Activated CD8-positive, alpha-beta memory T cell treated with anti-CD3 and anti-CD28 coated beads, Interleukin-2, amount 50 U/mL, for 1 hour (primary cell): ENCODE measurements at regions not wholly inside any gene's neighbourhood (a gene's known extent, or its start where the extent isn't known, plus 50 kb on each side); places are given as distances from the start of the nearest gene placed in this dataset.

Experiments
- DNase-seq: peaks from one replicate; pipeline ENCODE4 v3.0.0-alpha.2; 2020; ENCODE audit errors: extremely low read depth

DNA sequence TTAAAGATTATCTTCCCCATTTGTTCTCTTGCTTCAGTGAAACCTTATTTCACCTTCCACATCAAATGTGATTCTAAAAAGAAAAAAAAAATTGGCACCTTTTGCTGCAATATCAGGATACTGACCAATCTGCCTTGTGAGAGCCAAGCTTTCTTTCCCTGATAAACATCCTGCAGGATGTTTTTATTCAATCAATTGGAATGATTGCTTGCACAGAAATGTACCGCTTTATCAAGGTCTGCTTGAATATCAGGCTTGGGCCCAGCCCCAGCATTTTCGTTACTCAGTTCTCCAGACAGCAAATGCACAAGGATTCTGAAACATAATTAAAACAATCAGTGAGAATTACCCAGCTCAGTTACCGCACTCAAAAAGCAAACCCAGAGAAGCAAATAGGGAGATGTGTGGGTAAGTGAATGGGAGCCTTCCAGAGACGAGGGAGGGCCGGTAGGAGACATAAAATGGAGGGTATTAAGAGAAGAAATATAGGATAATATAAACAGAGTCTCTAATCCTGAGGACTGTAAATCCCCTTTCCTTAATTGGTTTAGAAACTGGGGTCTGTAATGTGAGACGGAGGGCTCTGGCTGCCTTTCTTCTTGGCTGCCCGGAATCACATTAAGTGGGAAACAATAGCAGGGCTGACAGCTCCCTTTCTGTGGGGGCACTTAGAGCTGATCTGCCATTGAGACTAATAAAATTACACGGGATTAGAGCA, 291.8 kb downstream of the ICOS start:
- DNase-seq = no peak

- DNase-seq = no peak
These were observed 297.7 kb downstream of the ICOS start for GRCh38 chr2:204234248-204234647.

- DNase-seq = no peak
These were observed 298.3 kb downstream of the ICOS start for GRCh38 chr2:204234879-204235278.

DNA sequence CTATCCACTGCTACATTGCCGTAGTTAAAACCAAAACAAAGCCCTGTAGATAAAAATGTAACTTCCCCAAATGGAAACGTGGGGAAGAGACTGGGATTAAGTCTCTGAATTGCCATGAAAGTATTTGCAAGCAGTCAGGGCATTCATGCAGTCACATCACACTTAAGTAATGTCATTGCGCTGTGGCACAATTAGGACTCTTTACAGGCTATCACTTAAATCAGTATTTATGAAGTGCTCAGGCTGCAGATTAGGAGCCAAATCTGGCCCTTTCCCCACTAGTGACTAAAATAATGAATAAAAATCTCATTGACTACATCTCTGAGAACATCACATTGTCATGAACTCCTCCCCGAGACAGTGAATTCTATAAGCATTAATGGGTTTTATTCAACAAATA, 300.9 kb downstream of the ICOS start:
- no peak for DNase-seq

GRCh38 chr2:204239411-204240165, 303.0 kb downstream of the ICOS start:
- no peak for DNase-seq

GRCh38 chr2:204240961-204241360, 304.3 kb upstream of the PARD3B start:
- DNase-seq = no peak

DNA sequence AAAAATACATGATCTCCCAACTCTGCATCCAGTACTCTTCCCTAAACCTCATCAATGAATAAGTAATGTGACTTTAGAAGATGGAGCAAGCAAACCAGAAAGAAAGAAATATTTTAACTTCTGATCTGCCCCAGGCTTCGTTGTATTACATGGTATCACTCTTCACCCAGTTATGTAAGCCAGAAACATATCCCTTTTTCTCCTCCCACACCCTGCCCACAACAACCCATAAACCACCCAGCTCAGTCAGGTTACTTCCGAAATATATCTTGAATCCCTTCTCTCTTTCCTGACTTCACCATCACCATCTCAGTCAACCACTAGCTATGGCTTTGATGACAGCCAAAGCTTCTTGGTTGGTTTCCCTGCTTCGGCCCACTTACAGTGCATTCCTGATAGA, 295.8 kb upstream of the PARD3B start:
- DNase-seq = no peak

DNA sequence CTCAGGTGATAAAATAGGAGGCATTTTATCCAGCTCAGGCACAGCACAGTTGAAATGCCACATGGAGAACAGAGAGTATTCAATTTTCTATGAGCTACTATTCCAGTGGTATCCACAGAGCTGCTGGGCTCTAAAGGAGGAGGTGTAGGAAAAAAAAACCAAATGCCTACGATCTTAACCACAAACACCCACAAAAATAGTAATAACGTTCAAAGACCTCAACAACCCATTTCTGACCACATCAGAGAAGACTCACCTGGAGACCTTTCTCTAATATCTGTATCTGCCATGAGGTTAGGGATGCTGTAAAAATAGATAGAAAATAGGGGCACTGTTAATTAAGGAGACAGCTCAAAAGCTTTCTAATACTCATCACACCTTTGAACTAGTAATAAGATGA, 294.6 kb upstream of the PARD3B start:
- no peak for DNase-seq

- no peak for DNase-seq
These were observed 293.9 kb upstream of the PARD3B start for GRCh38 chr2:204251158-204251997.

GRCh38 chr2:204251998-204252376, 293.3 kb upstream of the PARD3B start:
- DNase-seq = no peak

DNA sequence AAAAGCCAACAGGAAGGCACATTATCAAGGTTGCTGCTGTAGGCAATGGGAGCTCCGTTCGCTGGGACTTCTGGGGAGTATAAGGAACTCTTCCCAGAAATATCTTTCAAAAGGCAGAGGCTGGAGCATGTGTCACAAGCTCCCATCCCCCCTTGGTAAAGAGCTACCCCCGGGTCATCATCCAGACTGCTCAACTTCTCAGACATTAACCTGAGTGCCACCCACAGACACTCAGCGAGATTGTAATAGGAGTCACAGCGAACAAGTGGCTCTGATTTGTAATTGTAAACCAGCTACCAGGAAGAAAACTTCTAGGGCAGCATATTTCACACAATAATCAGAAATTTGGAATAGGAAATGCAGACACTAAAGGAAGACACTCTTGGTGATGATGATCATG, 290.2 kb upstream of the PARD3B start:
- no peak for DNase-seq

GRCh38 chr2:204255526-204255925, 289.7 kb upstream of the PARD3B start:
- DNase-seq = no peak

- DNase-seq = no peak
These were observed 287.5 kb upstream of the PARD3B start for GRCh38 chr2:204257781-204258180.

DNA sequence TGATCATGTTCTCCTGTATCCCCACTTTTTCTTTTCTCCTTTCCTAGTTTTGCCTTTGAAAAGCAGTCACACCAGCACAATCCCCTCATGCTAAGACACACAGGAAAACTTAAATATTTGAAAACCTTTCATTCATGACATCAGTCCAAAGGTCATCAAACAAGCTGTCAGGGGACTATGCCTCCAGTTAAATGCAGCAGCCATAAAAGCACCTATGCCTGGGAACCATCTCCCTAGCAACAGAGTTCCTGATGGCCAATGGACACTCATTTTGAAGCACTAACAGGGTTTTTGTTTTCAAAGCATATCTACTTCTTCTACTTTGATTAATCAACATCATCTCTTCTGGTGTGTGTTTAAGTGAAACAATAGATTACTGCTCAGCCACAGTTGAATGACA, 286.4 kb upstream of the PARD3B start:
- DNase-seq = no peak

DNA sequence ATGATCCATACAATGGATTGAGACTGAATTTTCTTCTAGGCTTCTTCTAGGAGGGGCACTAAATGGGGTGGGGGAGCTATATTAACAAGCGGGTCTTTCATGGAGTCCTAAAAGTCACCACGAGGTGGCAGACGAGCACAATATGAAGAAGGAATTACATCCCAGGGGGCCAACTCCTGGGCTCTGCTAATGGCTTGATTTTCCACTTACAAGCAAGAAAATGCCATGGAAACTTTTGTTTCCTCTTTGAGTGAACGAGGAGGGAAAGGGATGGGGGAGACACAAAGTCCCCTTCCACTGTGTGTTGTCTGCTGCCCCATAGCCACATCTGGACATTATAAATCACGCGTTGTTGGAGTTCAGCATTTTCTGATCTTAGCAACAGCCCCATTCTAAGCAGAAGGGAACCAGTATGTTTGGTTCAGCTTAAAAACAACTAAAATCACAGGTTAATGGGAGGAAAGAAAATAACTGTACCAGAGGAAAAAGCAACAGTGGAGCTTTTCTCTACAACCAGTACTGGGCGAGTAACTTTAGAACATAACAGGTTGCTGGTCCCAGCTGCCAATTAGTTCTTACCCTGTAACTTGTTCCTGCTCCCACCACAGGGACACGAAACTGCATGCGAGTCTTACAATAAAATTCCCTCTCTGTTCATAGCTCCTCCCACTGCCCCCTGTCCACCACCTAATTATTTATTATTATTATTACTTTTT, 285.0 kb upstream of the PARD3B start:
- no peak for DNase-seq

DNA sequence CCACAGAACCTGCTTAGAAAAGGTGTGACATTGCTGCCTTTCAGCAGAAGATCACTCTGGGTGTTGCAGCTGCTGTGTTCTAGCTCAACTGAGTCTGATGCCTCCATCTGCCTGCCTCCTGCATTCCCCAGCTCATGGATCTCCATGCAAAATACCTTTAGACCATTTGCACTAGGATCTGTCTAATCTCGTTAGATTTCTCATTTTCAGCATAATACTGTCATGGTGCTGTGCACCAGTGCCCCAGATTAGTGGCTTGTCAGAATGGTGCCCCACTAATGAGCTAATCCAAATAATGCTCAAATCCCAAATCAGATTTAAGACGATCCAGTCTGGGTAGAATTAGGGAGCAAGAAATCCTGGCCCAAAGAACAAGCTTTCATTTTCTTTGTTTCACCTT, 284.4 kb upstream of the PARD3B start:
- no peak for DNase-seq

GRCh38 chr2:204261846-204262245, 283.4 kb upstream of the PARD3B start:
- no peak for DNase-seq

DNA sequence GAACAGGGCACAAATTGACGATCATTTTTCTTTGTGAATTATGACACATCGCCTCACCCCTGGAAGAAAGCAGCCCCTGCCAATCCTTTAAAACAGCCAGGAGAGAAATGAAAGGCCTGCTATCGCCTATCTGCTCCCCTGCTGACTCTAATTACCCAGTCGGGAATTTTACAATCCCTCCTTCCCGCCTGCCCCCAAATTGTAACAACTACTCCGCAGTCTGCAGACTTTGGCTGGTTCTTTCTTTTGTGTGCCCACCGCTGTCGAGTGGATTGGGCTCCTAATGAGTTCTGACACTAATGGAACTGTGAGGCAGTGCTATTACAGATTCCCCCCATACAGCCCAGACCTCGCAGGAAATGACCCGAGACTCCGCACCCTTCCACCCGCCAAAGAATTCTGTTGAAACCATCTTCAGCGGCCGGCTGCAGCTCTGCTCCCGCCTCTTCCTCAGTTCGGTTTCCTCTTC, 281.2 kb upstream of the PARD3B start:
- DNase-seq = no peak

DNA sequence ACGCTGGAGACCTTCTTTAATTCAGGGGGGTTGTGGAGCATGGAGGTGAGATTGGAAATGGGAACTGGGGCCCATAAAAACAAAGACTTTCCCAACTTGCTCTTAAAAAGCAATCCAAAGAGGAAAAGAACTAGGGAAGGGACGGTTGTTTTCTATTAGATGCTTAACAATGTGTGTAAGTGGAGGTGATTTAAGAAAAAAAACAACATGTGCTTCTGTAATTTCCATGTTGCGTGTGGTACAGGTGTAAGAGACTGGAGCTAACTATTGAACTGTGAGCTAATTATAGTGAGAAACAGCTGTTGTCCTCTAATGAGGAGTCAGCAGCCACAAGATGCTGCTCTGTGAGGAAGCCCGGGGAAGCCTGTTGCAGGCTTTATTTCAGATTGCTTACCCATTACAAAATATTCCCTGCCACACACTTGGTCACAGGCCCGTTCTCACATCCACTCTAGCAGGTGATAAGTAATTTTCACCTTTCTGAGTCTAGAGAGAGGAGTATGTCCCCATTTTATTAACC, 280.6 kb upstream of the PARD3B start:
- DNase-seq = no peak

DNA sequence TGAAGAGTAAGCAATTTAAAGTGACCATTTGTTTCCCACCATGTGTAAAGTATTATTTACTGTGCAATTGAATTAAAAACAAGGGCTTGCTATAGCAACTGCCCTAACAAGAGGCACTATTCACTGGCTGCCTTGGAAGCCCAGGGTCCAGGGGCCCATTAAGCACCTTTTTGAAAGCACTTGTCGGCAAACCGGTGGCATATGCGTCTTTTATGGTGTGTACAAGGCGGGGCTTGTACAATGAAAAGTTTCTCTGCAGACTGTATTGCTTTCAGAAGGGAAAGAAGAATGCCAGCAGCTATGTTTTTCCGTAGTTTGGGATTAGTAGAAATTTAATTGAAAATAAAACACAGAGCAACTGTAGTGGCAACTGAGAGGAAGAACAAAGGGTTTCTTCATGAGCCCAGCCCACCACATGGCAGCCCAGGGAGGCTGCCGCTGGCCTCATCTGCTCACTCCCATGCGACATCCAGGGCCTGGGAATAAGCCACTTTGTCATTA, 279.5 kb upstream of the PARD3B start:
- no peak for DNase-seq

DNA sequence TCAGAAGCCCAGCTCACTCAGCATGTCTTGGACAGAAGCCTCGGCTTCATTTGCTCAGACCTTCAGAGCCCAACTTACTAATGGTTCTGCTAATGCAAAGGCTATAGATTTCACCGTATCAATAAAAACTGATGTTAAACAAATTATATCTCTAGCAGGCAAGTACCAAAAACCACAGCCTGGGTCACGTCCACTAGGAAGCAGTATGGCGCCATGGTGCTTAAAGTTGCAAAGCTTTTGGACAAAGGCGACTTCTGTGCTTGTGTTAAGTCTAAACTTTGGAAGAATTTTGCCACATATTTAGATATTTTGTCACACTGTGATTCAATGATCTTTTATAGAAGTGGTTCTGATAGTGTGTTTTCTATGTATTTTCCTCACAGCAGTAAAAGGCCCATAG, 276.8 kb upstream of the PARD3B start:
- DNase-seq = no peak
